HEK293 (cell line): ENCODE measurements at regions not wholly inside any gene's neighbourhood (a gene's known extent, or its start where the extent isn't known, plus 50 kb on each side); places are given as distances from the start of the nearest gene placed in this dataset.

Experiments used
- IKZF3 ChIP-seq: fragments of 450-650 bp; IDR thresholded peaks from 2 replicates; pipeline ENCODE4 v1.5.0; 2018; ENCODE audit warnings: missing biosample characterization, mild to moderate bottlenecking, missing genetic modification characterization, moderate library complexity
- PBX3 ChIP-seq: sonication (generic); formaldehyde crosslinking; IDR thresholded peaks from 2 replicates; pipeline ENCODE4 v1.8.1; 2022; ENCODE audit warnings: mild to moderate bottlenecking, moderate library complexity, missing genetic modification reagents
- TRIM28 ChIP-seq: IDR thresholded peaks from 2 replicates; pipeline ENCODE4 v1.6.1; 2011; ENCODE audit warnings: low read length, control low read depth, borderline replicate concordance
- ZBTB21 ChIP-seq: fragments of 450-650 bp; formaldehyde crosslinking; IDR thresholded peaks from 2 replicates; pipeline ENCODE4 v1.5.1; 2017; ENCODE audit warnings: missing biosample characterization, missing genetic modification characterization
- ZFP37 ChIP-seq: fragments of 450-650 bp; formaldehyde crosslinking; IDR thresholded peaks from 2 replicates; pipeline ENCODE4 v1.5.1; 2016; ENCODE audit warnings: missing biosample characterization, missing genetic modification characterization
- ZNF114 ChIP-seq: fragments of 450-650 bp; formaldehyde crosslinking; IDR thresholded peaks from 2 replicates; pipeline ENCODE4 v1.5.0; 2017; ENCODE audit warnings: missing biosample characterization, missing genetic modification characterization
- ZNF140 ChIP-seq: fragments of 450-650 bp; formaldehyde crosslinking; IDR thresholded peaks from 2 replicates; pipeline ENCODE4 v1.5.1; 2016; ENCODE audit warnings: missing biosample characterization, missing genetic modification characterization
- ZNF366 ChIP-seq: fragments of 450-650 bp; formaldehyde crosslinking; conservative IDR thresholded peaks from 2 replicates; pipeline ENCODE4 v1.5.1; 2016; ENCODE audit warnings: missing biosample characterization, missing genetic modification characterization
- ZNF530 ChIP-seq: fragments of 450-650 bp; formaldehyde crosslinking; IDR thresholded peaks from 2 replicates; pipeline ENCODE4 v1.5.1; 2016; ENCODE audit warnings: low read depth, missing biosample characterization, missing genetic modification characterization
- ZNF600 ChIP-seq: fragments of 450-650 bp; formaldehyde crosslinking; IDR thresholded peaks from 2 replicates; pipeline ENCODE4 v1.5.1; 2016; ENCODE audit warnings: missing biosample characterization, missing genetic modification characterization
- ZNF660 ChIP-seq: fragments of 450-650 bp; IDR thresholded peaks from 2 replicates; pipeline ENCODE4 v1.5.1; 2018; ENCODE audit warnings: missing biosample characterization, mild to moderate bottlenecking, missing genetic modification characterization
- TF ChIP-seq, protein P1 (sequence below): fragments of 450-650 bp; formaldehyde crosslinking; IDR thresholded peaks from 2 replicates; pipeline ENCODE4 v1.5.1; 2017; ENCODE audit warnings: missing biosample characterization, missing genetic modification characterization
- TF ChIP-seq, protein P2 (sequence below): fragments of 450-650 bp; formaldehyde crosslinking; IDR thresholded peaks from 2 replicates; pipeline ENCODE4 v1.5.1; 2016; ENCODE audit warnings: missing biosample characterization, missing genetic modification characterization
- TF ChIP-seq, protein P3 (sequence below): fragments of 450-650 bp; formaldehyde crosslinking; IDR thresholded peaks from 2 replicates; pipeline ENCODE4 v1.5.1; 2016; ENCODE audit warnings: missing biosample characterization, missing genetic modification characterization

DNA sequence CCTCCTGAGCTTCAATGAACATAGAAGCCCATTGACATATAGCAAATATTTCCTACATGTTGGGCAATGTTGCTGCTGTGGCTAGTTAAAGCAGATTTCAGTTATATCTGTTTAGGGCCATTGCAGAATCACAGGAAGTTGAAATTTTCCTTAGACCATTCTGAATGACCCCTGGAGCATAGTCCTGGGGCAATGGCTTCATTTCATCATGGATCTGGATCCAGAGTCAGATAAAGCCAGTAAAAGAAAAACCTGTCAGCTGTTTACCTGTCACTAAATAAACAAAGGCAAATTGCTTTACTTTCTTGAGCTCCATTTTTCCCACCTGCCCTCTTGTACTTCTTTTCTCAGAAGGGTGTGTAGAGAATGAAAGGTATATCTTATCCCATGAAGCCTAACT lies 494.0 kb upstream of the MAP3K7 start:
- TF ChIP-seq ZNF600 (tag by site-specific recombination), result no peak
- TF ChIP-seq, protein P1, sequence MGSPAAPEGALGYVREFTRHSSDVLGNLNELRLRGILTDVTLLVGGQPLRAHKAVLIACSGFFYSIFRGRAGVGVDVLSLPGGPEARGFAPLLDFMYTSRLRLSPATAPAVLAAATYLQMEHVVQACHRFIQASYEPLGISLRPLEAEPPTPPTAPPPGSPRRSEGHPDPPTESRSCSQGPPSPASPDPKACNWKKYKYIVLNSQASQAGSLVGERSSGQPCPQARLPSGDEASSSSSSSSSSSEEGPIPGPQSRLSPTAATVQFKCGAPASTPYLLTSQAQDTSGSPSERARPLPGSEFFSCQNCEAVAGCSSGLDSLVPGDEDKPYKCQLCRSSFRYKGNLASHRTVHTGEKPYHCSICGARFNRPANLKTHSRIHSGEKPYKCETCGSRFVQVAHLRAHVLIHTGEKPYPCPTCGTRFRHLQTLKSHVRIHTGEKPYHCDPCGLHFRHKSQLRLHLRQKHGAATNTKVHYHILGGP (tag by site-specific recombination), result no peak
- TF ChIP-seq PBX3 (CRISPR knock-in tag), result no peak
- TF ChIP-seq ZNF366 (tag by site-specific recombination), result no peak
- TF ChIP-seq, protein P2, sequence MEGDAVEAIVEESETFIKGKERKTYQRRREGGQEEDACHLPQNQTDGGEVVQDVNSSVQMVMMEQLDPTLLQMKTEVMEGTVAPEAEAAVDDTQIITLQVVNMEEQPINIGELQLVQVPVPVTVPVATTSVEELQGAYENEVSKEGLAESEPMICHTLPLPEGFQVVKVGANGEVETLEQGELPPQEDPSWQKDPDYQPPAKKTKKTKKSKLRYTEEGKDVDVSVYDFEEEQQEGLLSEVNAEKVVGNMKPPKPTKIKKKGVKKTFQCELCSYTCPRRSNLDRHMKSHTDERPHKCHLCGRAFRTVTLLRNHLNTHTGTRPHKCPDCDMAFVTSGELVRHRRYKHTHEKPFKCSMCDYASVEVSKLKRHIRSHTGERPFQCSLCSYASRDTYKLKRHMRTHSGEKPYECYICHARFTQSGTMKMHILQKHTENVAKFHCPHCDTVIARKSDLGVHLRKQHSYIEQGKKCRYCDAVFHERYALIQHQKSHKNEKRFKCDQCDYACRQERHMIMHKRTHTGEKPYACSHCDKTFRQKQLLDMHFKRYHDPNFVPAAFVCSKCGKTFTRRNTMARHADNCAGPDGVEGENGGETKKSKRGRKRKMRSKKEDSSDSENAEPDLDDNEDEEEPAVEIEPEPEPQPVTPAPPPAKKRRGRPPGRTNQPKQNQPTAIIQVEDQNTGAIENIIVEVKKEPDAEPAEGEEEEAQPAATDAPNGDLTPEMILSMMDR (tag by site-specific recombination), result no peak
- no peak for TF ChIP-seq ZBTB21
- no peak for TF ChIP-seq ZNF660 (tag by site-specific recombination)
- TF ChIP-seq ZNF140 (tag by site-specific recombination), result no peak
- no peak for TF ChIP-seq ZNF530 (tag by site-specific recombination)
- TF ChIP-seq, protein P3, sequence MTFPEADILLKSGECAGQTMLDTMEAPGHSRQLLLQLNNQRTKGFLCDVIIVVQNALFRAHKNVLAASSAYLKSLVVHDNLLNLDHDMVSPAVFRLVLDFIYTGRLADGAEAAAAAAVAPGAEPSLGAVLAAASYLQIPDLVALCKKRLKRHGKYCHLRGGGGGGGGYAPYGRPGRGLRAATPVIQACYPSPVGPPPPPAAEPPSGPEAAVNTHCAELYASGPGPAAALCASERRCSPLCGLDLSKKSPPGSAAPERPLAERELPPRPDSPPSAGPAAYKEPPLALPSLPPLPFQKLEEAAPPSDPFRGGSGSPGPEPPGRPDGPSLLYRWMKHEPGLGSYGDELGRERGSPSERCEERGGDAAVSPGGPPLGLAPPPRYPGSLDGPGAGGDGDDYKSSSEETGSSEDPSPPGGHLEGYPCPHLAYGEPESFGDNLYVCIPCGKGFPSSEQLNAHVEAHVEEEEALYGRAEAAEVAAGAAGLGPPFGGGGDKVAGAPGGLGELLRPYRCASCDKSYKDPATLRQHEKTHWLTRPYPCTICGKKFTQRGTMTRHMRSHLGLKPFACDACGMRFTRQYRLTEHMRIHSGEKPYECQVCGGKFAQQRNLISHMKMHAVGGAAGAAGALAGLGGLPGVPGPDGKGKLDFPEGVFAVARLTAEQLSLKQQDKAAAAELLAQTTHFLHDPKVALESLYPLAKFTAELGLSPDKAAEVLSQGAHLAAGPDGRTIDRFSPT (tag by site-specific recombination), result no peak
- no peak for TF ChIP-seq TRIM28
- no peak for TF ChIP-seq ZFP37 (tag by site-specific recombination)
- TF ChIP-seq ZNF114 (tag by site-specific recombination), result no peak
- no peak for TF ChIP-seq IKZF3 (tag by site-specific recombination)
